ENCODE measurements at regions not wholly inside any gene's neighbourhood (a gene's known extent, or its start where the extent isn't known, plus 50 kb on each side); places are given as distances from the start of the nearest gene placed in this dataset.
"Not testable (repeated sequence)": the region's sequence is repeated elsewhere in the genome, so short reads cannot be mapped to it uniquely, and the experiment has no call there.

GRCh38 chr10:130910848-130911247, 400.7 kb downstream of the TCERG1L start:
- no peak for DNase-seq

- DNase-seq = no peak
Measured at GRCh38 chr10:130913844-130914243, 397.7 kb downstream of the TCERG1L start.

- DNase-seq = no peak
Measured at GRCh38 chr10:130914367-130914766, 397.2 kb downstream of the TCERG1L start.

DNA sequence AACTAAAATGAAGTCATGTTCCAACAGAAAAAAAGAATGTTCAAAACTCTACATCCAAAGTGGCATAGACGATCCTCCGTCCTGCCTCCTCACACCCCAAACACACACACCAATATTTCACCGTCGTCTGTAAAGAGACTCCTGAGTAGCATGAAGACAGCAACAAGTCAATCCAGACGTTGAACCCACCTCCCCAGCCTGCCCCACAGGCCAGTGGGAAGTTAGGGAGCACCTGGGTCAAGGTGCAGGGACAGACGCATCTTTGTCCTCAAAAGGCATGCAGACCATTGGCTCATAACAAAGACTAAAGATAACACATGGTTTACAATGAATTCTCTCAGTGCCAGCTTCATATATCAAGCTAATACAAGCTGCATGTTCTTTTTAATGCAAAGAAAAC, 396.5 kb downstream of the TCERG1L start:
- no peak for DNase-seq

- DNase-seq = no peak
Measured at GRCh38 chr10:130921461-130921860, 390.1 kb downstream of the TCERG1L start.

DNA sequence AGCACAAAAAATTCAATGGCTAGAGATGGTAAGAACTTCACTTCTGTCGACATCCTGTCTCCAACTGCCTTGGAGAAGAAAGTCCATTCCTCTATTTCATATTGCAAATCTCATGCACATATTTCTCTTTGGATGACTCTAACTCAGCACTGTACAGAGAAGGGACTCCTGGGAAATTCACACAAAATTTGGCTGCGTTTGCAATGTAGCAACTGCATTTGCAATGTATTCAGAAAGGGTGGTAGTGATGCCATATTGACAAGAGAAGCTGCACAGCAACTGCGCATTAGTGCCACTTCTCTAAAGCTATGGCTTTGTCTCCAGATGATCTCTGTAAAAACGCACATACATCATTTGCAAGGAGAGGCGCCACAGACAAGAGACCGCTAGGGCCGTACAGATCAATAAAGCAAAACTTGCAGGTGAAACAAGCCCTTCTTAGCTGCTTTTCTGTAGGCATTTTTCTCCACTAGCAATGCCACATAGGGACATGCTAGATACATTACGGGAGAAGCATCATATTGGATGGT, 389.5 kb downstream of the TCERG1L start:
- no peak for DNase-seq

DNA sequence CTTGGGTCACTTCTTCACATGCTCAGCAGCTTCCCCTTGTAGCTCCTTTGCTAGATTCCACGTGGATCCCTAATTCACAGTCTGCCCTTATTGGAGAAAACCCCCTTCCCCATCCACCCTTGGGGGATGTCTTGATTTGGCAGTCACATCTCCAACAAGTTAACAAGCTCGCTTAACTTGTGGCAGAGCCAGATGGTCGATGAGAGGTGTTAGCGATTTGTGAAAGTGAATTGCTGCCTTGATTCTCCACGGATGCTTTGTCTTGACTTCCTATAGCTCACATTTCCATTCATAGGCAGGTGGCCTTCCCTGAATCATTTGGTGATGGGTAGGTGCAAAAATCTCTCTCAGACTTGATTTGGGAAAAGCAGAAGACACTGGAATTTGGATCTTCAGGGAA, 387.9 kb downstream of the TCERG1L start:
- no peak for DNase-seq

- DNase-seq = peak; percentile 49
Measured at GRCh38 chr10:130924138-130924819, 387.2 kb downstream of the TCERG1L start.

DNA sequence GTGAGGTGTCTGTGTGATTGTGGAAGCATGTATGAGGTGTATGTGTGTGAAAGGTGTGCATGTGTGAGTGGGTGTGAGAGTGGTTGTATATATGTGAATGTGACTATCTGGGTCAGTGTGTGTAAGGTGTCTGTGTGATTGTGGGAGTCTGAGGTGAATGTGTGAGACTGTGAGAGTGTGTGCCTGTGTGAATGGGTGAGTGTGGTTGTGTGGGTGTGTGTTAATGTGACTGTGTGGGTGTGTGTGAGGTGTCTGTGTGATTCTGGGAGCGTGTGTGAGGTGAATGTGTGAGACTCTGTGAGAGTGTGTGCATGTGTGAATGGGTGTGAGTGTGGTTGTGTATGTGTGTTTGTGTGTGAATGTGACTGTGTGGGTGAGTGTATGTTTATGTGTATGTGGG, 385.1 kb downstream of the TCERG1L start:
- no peak for DNase-seq

GRCh38 chr10:130927157-130927556, 384.4 kb downstream of the TCERG1L start:
- no peak for DNase-seq

DNA sequence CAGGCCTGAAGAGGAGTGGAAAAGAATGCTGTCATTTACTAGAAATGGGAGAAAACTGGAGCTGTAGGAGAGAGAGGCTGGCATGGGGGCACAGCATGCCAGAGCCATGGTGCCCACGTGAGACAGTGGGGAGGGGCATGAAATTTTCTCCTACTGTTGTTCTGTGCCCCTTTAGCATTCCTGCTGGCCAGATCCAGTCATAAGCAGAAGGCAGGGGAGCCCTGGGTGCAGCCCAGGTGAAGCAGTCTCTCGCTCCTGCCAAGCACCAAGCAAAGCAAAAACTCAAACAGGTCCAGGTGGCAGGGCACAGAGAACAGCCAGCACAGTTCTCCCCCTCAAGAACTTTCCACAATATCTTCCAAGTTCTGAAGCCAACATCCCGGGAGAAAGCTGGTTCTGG, 383.2 kb downstream of the TCERG1L start:
- no peak for DNase-seq

GRCh38 chr10:130929422-130930325, 381.8 kb downstream of the TCERG1L start:
- no peak for DNase-seq

- no peak for DNase-seq
Measured at GRCh38 chr10:130930821-130931220, 380.7 kb downstream of the TCERG1L start.

DNA sequence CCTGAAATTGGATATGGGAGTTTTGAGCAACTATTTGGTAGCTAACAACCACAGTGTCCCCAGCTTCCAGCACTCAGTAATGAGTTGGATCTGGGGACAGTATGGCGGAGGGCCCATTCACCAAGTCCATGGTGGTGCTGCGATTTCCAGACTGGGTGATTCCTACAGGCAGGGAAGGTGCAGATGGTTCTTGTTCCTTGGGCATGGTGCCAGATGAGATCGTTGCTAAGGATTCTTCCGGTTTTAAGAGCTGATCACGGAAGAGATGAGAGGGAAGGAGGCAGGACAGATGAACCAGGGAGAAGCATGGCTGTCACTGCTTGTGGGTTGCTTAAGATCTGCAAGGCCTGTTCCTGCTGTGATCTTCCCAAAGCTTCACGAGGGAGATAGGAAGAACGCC, 380.3 kb downstream of the TCERG1L start:
- DNase-seq = no peak

DNA sequence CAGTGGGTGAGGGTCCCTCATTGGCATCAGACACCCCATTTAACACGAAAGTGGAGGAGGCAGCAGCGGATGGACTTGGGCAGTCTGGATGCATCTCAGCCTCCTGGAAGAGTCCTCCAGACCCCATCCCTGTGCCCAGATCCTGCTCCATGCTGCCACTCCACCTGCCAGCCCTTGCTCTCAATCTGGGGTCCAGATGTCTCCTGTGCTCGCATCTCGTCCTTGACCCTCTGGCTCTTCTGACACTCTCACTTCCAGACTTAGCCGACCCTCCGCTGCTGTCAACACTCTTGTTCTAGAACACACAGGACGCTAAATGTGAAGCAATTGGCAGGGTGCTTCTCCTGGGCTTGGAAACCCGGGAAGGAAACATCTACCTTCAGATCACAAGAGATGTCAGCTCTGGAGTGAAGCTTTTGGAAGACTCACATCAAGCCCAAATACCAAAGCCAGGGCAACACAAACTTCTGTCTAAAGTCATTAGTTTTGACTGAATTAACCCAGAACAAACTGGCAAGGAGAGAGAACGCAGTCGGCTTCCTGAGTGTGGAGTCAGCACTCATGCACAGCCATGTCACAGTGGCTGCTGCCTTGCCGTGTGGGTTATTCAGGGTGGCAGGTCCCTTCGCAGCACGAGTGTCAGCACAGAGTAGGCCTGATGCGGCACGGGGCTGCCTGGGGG, 379.1 kb downstream of the TCERG1L start:
- no peak for DNase-seq

GRCh38 chr10:130933008-130933390, 378.5 kb downstream of the TCERG1L start:
- DNase-seq = no peak

DNA sequence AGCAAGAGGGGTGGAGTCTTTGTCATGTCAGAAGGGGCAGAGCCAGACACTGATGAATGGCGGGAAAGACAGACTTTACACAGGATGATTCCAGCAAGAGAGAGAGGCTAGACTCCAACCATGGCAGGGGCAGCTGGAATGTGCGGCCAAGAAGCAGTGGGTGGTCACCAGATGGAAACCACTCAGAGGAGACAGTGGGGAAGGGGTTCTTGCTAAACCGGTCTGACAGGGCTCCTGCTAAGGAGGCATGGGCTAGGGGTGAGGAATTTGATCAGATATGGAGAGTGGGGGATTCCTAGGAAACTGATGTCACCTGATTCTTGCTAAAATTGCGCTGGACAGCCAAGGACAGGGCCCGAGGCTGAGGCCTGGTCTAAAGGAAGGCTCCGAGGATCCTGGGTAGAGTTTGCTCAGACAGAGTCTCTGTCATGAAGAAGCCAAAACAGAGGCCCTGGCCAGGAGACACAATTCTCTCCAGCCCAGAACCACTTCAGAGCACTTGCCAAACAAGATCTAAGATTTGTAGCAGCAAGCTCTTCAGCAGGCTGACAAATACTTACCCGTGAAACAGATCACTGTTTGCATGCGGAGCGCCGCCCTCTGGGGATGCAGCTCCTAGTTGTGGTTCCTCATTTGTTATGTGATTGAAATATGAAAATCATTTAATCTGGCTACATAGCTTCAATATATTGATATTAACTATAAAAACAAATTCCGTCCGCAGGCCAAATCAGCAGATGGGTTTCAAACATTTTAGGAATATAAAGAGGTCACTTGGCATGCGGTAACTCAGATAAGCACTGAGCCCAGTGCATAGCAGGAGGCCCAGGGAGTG, 377.0 kb downstream of the TCERG1L start:
- no peak for DNase-seq

DNA sequence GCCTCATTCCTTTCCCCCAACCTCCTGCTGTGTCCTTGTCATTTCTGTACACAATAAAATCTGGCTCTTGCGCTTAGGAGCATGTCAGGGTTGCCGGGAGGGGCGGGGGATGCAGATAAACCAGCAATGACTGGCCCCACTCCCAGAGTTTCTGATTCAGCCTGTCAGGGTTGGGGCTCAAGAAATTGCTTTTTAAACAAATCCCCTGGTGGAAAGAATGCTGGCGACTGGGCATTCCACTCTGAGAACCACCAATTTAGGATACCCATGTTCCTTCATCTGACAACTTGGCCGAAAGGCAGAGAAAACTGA, 376.4 kb downstream of the TCERG1L start:
- DNase-seq = no peak

DNA sequence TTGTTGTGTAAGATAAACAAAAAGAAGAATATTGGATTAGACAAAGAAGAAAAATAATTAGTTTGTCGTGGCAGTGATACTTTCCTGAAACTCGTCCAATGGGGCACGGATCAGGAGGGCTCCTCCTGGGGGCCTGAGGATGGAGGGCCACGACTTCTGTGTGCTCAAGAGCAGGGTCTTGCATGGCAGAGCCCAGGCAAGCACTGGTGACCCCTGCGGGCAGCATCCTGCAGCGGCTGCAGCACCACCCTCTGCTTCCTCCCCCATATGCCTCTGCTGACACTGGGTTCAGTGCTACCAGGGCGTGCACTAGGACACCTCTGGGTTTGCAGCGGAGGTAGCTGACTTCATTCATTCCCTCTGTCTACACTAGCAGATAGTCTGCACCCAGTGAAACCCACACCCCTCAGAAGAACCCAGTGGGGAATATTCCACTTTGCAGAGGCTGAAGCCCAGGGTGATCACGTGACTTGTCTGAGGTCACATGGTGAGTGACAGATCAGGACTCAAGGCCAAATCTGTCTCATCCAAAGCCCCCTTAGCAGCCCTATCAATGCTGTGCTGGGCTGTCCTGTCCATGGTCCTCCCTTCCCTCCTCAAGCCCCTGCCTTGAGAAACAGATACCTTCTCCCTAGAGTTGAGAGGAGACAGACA, 375.5 kb downstream of the TCERG1L start:
- no peak for DNase-seq

DNA sequence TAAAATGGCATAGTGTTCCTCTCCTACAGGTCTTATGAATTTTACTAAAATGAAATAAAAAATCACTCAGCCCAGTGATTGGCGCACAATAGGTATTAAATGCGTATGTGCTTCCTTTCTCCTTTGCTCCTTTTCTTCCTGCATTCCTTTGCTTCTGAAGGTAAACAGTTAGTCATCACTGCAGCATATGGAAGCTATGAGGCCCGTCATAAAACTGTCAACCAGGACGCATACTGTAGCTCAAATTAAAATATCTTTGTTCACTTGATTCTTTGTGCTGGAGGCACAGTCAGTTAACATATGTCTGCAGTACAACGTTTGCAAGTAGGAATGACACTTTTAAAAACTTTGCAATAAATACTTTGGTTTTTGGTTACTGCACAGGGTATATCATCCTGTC, 374.7 kb downstream of the TCERG1L start:
- DNase-seq = no peak

GRCh38 chr10:130938051-130938450, 373.5 kb downstream of the TCERG1L start:
- DNase-seq = no peak

- DNase-seq = not testable (repeated sequence)
Measured at GRCh38 chr10:130938891-130939290, 372.6 kb downstream of the TCERG1L start.
